C4-2B (cell line): ENCODE measurements at regions not wholly inside any gene's neighbourhood (a gene's known extent, or its start where the extent isn't known, plus 50 kb on each side); places are given as distances from the start of the nearest gene placed in this dataset.

Source experiments
- CTCF ChIP-seq: fragments of 450-650 bp; conservative IDR thresholded peaks from 2 replicates; pipeline ENCODE4 v1.5.1; 2017; ENCODE audit warnings: mild to moderate bottlenecking
- ZFX ChIP-seq: fragments of 450-650 bp; IDR thresholded peaks from 2 replicates; pipeline ENCODE4 v1.6.1; 2017

DNA sequence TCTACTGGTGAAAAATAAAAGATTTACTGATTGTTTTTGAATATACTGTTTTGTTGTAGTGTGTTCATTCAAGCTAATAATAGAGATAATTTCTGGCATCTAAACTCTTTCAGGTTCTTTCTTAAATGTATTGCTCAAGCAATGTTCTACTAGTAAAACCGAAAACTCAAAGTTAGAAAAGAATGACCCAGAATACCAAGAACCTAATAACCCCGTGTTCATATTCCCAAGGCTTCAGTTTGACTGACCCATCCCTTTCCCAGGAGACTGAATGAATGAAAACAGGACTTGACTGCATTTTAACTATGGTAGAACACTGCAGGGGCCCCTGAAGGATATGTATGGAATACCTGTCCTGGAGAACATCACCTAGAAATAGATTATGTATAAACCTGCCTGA is 375.3 kb downstream of the MAFB start:
- TF ChIP-seq CTCF (no peak), ZFX (no peak)
